HepG2 (cell line): ENCODE measurements at regions not wholly inside any gene's neighbourhood (a gene's known extent, or its start where the extent isn't known, plus 50 kb on each side); places are given as distances from the start of the nearest gene placed in this dataset.

ENCODE experiments used
- ATAC-seq: fragments of 200-7000 bp; cut with Tn5 transposase; 3 replicates; pipeline ENCODE4 v1.9.1; 2020; ENCODE audit warnings: mild to moderate bottlenecking, moderate library complexity
- BruUV-seq: library from RNA; stranded (reverse); fragments of 400-500 nt; replicated peaks from 2 replicates; lab custom pipeline; 2021; lab: Mats Ljungman, UMichigan
- CTCF ChIA-PET: fragments of 300-600 bp; formaldehyde crosslinking; extraction: SDS; loops from one replicate; lab custom pipeline; 2021; ENCODE audit warnings: low total read pairs, inconsistent platforms, low intra/inter-chr PET ratio; lab: Yijun Ruan, JAX
- POLR2A ChIA-PET: fragments of 350-600 bp; sonication (Branson Sonifier 250); formaldehyde crosslinking; loops from one replicate; lab custom pipeline; 2020; ENCODE audit warnings: antibody characterized with exemption, inconsistent platforms; lab: Yijun Ruan, JAX
- DNase-seq: peaks from one replicate; pipeline ENCODE4 v3.0.0-alpha.2; 2015; ENCODE audit warnings: low spot score
- FAIRE-seq: peaks from 3 replicates; lab custom pipeline; 2011; peaks lifted over from hg19 to GRCh38; lab: Jason Lieb, UNC
- H2AFZ ChIP-seq: one replicate; pipeline ENCODE4 v1.6.1; 2011; ENCODE audit warnings: low read length, inconsistent platforms
- H3K27ac ChIP-seq: fragments of 300-600 bp; 3 replicates; pipeline ENCODE4 v1.8.0; 2011; ENCODE audit warnings: mixed run types, mild to moderate bottlenecking, mixed read lengths, low read length, inconsistent platforms; ENCODE audit not compliant: insufficient read depth; ENCODE audit errors: extremely low read length
- H3K27me3 ChIP-seq, 2 experiments: fragments of 200-600 bp in 1 of 2; 2 replicates in 1 of 2; 3 replicates in 1 of 2; pipeline versions ENCODE4 v1.6.0 to v1.8.0; 2011; ENCODE audit warnings: low read length in 2 of 2, mild to moderate bottlenecking in 2 of 2, moderate library complexity in 2 of 2, inconsistent platforms in 1 of 2; ENCODE audit not compliant: insufficient read depth in 2 of 2, control insufficient read depth in 1 of 2
- H3K36me3 ChIP-seq, 2 experiments: fragments of 200-600 bp in 1 of 2; replicated peaks in 1 of 2; 2 replicates in 1 of 2; 3 replicates in 1 of 2; pipeline versions ENCODE4 v1.5.1 to v1.8.0; 2011; ENCODE audit warnings: low read length in 2 of 2, inconsistent platforms in 1 of 2; ENCODE audit not compliant: insufficient read depth in 2 of 2, control insufficient read depth in 1 of 2
- H3K4me1 ChIP-seq: 2 replicates; pipeline ENCODE4 v1.5.1; 2012; ENCODE audit warnings: low read length, inconsistent platforms; ENCODE audit not compliant: insufficient read depth
- H3K4me2 ChIP-seq: 2 replicates; pipeline ENCODE4 v1.6.0; 2011; ENCODE audit warnings: low read depth, low read length, inconsistent platforms
- H3K4me3 ChIP-seq, 3 experiments: fragments of 200-600 bp in 1 of 3; sonication (generic), shearing (Covaris generic) in 1 of 3; replicated peaks in 1 of 3; 2 replicates each; pipeline ENCODE4 v1.5.1; 2011 to 2016; ENCODE audit warnings: low read length in 3 of 3, inconsistent platforms in 2 of 3, low read depth in 2 of 3, mild to moderate bottlenecking in 2 of 3, control low read depth in 1 of 3, mixed read lengths in 1 of 3; ENCODE audit not compliant: insufficient read depth in 1 of 3
- H3K79me2 ChIP-seq: one replicate; pipeline ENCODE4 v1.6.1; 2011; ENCODE audit warnings: low read length, inconsistent platforms; ENCODE audit not compliant: insufficient read depth
- H3K9ac ChIP-seq: 2 replicates; pipeline ENCODE4 v1.6.0; 2011; ENCODE audit warnings: mild to moderate bottlenecking, low read depth, low read length, inconsistent platforms; ENCODE audit not compliant: insufficient read depth
- H3K9me3 ChIP-seq: 2 replicates; pipeline ENCODE4 v1.5.1; 2012; ENCODE audit warnings: mild to moderate bottlenecking, low read length
- H4K20me1 ChIP-seq: 2 replicates; pipeline ENCODE4 v1.6.0; 2011; ENCODE audit warnings: inconsistent platforms, mild to moderate bottlenecking, low read length, moderate library complexity; ENCODE audit not compliant: insufficient read depth
- CCAR2 ChIP-seq: fragments of 200-400 bp; formaldehyde crosslinking; optimal IDR thresholded peaks from 2 replicates; pipeline ENCODE3; 2018; ENCODE audit warnings: low read depth, mild to moderate bottlenecking, low read length, moderate library complexity
- CHD4 ChIP-seq: fragments of 200-600 bp; sonication (generic); IDR thresholded peaks from 2 replicates; pipeline ENCODE4 v1.7.0; 2017; ENCODE audit warnings: mild to moderate bottlenecking, low read length, borderline replicate concordance
- ESRRA ChIP-seq: sonication (generic); formaldehyde crosslinking; IDR thresholded peaks from 2 replicates; pipeline ENCODE4 v1.5.1; 2020; ENCODE audit warnings: mild to moderate bottlenecking, low read depth, missing genetic modification reagents
- MAF1 ChIP-seq: sonication (generic); formaldehyde crosslinking; IDR thresholded peaks from 2 replicates; pipeline ENCODE4 v1.5.0; 2020; ENCODE audit warnings: missing genetic modification reagents, borderline replicate concordance
- NFKB2 ChIP-seq: sonication (generic); formaldehyde crosslinking; IDR thresholded peaks from 2 replicates; pipeline ENCODE4 v1.4.0; 2020; ENCODE audit warnings: missing genetic modification reagents, borderline replicate concordance
- NFRKB ChIP-seq: fragments of 450-650 bp; IDR thresholded peaks from 2 replicates; pipeline ENCODE4 v1.6.1; 2017
- PAWR ChIP-seq: sonication (generic); formaldehyde crosslinking; IDR thresholded peaks from 2 replicates; pipeline ENCODE4 v1.4.0; 2020; ENCODE audit warnings: missing genetic modification reagents, mild to moderate bottlenecking, borderline replicate concordance
- PCBP1 ChIP-seq: fragments of 200-400 bp; formaldehyde crosslinking; IDR thresholded peaks from 2 replicates; pipeline ENCODE4 v1.6.1; 2017; ENCODE audit warnings: mild to moderate bottlenecking, low read depth, low read length, borderline replicate concordance
- POLR2AphosphoS2 ChIP-seq: IDR thresholded peaks from 2 replicates; pipeline ENCODE4 v1.6.1; 2011; ENCODE audit warnings: low read depth, low read length, improper control_type of control experiment
- REPIN1 ChIP-seq: sonication (generic); formaldehyde crosslinking; IDR thresholded peaks from 2 replicates; pipeline ENCODE4 v1.8.0; 2022; ENCODE audit warnings: missing genetic modification reagents, low read depth, mild to moderate bottlenecking, borderline replicate concordance
- TEAD2 ChIP-seq: sonication (generic); formaldehyde crosslinking; IDR thresholded peaks from 2 replicates; pipeline ENCODE4 v1.9.0; 2021; ENCODE audit warnings: missing genetic modification reagents
- THAP11 ChIP-seq: IDR thresholded peaks from 2 replicates; pipeline ENCODE4 v1.6.1; 2016; ENCODE audit warnings: missing biosample characterization, missing genetic modification reagents
- ZFAT ChIP-seq: sonication (generic); formaldehyde crosslinking; conservative IDR thresholded peaks from 2 replicates; pipeline ENCODE4 v1.8.1; 2023; ENCODE audit warnings: missing genetic modification reagents, inconsistent platforms
- ZNF317 ChIP-seq: sonication (generic); formaldehyde crosslinking; IDR thresholded peaks from 2 replicates; pipeline ENCODE4 v1.5.0; 2020; ENCODE audit warnings: mild to moderate bottlenecking, missing genetic modification reagents
- ZNF724P ChIP-seq: sonication (generic); formaldehyde crosslinking; IDR thresholded peaks from 2 replicates; pipeline ENCODE4 v1.8.0; 2022; ENCODE audit warnings: missing genetic modification reagents, borderline replicate concordance
- ZNF772 ChIP-seq: sonication (generic); formaldehyde crosslinking; IDR thresholded peaks from 2 replicates; pipeline ENCODE4 v1.5.0; 2020; ENCODE audit warnings: mild to moderate bottlenecking, missing genetic modification reagents
- ZNF776 ChIP-seq: sonication (generic); formaldehyde crosslinking; IDR thresholded peaks from 2 replicates; pipeline ENCODE4 v1.4.0; 2020; ENCODE audit warnings: mild to moderate bottlenecking, missing genetic modification reagents
- ZNF782 ChIP-seq: sonication (generic); formaldehyde crosslinking; IDR thresholded peaks from 2 replicates; pipeline ENCODE4 v1.4.0; 2020; ENCODE audit warnings: missing genetic modification reagents, mild to moderate bottlenecking, borderline replicate concordance
- WGBS: methylation state at CpG from one replicate; pipeline ENCODE4 v1.1.6; 2017; ENCODE audit warnings: low lambda C conversion rate; 5-methylcytosine and 5-hydroxymethylcytosine counted together
- in situ Hi-C: cut with HindIII; loops from 2 replicates; pipeline ENCODE4 v1.10.0; 2017; ENCODE audit warnings: low pct_unique_long_range_greater_than_20kb; ENCODE audit not compliant: extremely low pct_ligation_motif_present
- intact Hi-C: fragments of 100-400 bp; cut with micrococcal nuclease; formaldehyde crosslinking; loops from one replicate; pipeline ENCODE4 v1.10.0; 2022; ENCODE audit not compliant: unreplicated experiment
- TF ChIP-seq, protein P1 (sequence below): sonication (generic); formaldehyde crosslinking; IDR thresholded peaks from 2 replicates; pipeline ENCODE4 v1.5.0; 2020; ENCODE audit warnings: mild to moderate bottlenecking, missing genetic modification reagents
- TF ChIP-seq, protein P2 (sequence below): sonication (generic); formaldehyde crosslinking; IDR thresholded peaks from 2 replicates; pipeline ENCODE4 v1.4.0; 2020; ENCODE audit warnings: mild to moderate bottlenecking, low read depth, missing genetic modification reagents

DNA sequence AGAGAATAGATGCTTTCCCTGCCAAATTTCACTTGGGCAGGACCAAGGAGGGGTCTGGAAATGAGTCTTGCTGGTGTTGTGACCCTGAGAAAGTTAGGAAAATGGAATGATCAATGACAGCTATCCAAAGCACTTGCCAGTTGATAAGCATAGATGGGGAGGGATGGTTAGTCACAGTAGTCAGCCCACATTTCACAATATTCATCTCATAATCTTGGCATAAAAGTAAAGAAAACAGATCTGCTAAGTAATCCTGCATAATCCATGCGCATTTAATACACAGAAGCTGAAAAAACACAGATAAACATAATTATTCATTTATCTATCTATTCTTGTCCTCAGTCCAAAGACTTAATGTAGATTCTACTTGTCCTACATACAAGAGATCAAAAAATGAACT is 184.1 kb downstream of the ZIC4 start:
- BruUV-seq = no TSS peak
- TF ChIP-seq PAWR (CRISPR knock-in tag) (no peak), ESRRA (no peak), ZNF724P (CRISPR knock-in tag) (no peak), CCAR2 (no peak), ZFAT (no peak)
- TF ChIP-seq, protein P1, sequence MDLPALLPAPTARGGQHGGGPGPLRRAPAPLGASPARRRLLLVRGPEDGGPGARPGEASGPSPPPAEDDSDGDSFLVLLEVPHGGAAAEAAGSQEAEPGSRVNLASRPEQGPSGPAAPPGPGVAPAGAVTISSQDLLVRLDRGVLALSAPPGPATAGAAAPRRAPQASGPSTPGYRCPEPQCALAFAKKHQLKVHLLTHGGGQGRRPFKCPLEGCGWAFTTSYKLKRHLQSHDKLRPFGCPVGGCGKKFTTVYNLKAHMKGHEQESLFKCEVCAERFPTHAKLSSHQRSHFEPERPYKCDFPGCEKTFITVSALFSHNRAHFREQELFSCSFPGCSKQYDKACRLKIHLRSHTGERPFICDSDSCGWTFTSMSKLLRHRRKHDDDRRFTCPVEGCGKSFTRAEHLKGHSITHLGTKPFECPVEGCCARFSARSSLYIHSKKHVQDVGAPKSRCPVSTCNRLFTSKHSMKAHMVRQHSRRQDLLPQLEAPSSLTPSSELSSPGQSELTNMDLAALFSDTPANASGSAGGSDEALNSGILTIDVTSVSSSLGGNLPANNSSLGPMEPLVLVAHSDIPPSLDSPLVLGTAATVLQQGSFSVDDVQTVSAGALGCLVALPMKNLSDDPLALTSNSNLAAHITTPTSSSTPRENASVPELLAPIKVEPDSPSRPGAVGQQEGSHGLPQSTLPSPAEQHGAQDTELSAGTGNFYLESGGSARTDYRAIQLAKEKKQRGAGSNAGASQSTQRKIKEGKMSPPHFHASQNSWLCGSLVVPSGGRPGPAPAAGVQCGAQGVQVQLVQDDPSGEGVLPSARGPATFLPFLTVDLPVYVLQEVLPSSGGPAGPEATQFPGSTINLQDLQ = no peak
- FAIRE-seq (no peak), DNase-seq (no peak), ATAC-seq (no peak)
- no peaks in the 10 kb centered on the region for H3K4me1 ChIP-seq
- CTCF ChIA-PET = no interaction called here
- no peak overlapping the region for H3K4me3 ChIP-seq
- 3% methylated on average over 1 of the region's 1 CpG for WGBS
- H3K27ac ChIP-seq = no peak overlapping the region
- H4K20me1 ChIP-seq = no peaks in the 10 kb centered on the region
- in situ Hi-C loops (no loop called here), intact Hi-C loops (no loop called here)
- POLR2A ChIA-PET = no interaction called here
- no peaks in the 10 kb centered on the region for H3K9me3 ChIP-seq
- H3K36me3 ChIP-seq = no peaks in the 10 kb centered on the region
- no peaks in the 10 kb centered on the region for H3K27me3 ChIP-seq
- H3K9ac ChIP-seq = no peak overlapping the region
- no peaks in the 10 kb centered on the region for H3K79me2 ChIP-seq
- H2AFZ ChIP-seq = no peak overlapping the region
- no peak overlapping the region for H3K4me2 ChIP-seq

DNA sequence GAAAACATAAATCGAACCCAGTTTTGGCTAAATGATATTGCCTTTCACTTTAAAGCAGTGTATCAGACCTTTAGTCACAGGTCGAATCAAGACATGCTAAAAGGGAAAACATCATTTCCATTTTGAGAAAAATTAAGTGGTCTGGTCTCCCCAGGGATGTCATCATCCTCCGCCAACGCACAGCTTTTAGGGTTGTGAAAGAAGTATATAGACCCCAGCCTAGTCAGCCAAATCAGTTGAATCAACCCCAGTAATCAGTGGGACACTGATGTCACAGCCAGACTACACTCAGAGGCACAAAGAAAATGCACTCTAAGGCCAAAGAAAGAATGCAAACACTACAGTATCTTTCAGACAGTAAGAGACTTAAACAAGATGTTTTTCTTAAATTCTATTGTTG is 187.4 kb downstream of the ZIC4 start:
- ATAC-seq = no peak
- no peak overlapping the region for H2AFZ ChIP-seq
- no peaks in the 10 kb centered on the region for H4K20me1 ChIP-seq
- no peak overlapping the region for H3K9ac ChIP-seq
- H3K4me1 ChIP-seq = no peaks in the 10 kb centered on the region
- FAIRE-seq = no peak
- H3K27me3 ChIP-seq = no peaks in the 10 kb centered on the region
- in situ Hi-C loops = no loop called here
- no TSS peak for BruUV-seq
- no peaks in the 10 kb centered on the region for H3K9me3 ChIP-seq
- no peaks in the 10 kb centered on the region for H3K79me2 ChIP-seq
- H3K4me2 ChIP-seq = no peak overlapping the region
- no peak for DNase-seq
- ChIA-PET POLR2A (no interaction called here), CTCF (no interaction called here)
- no peaks in the 10 kb centered on the region for H3K36me3 ChIP-seq
- intact Hi-C loops = no loop called here
- H3K4me3 ChIP-seq = no peak overlapping the region
- WGBS = 26% methylated on average over 4 of the region's 4 CpGs
- H3K27ac ChIP-seq = no peak overlapping the region
- TF ChIP-seq POLR2AphosphoS2 = no peak
- TF ChIP-seq CHD4 = no peak
- no peak for TF ChIP-seq ZNF317 (CRISPR knock-in tag)
- no peak for TF ChIP-seq NFRKB
- TF ChIP-seq, protein P2, sequence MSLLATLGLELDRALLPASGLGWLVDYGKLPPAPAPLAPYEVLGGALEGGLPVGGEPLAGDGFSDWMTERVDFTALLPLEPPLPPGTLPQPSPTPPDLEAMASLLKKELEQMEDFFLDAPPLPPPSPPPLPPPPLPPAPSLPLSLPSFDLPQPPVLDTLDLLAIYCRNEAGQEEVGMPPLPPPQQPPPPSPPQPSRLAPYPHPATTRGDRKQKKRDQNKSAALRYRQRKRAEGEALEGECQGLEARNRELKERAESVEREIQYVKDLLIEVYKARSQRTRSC (CRISPR knock-in tag) = no peak
- no peak for TF ChIP-seq MAF1 (CRISPR knock-in tag)
- no peak for TF ChIP-seq NFKB2 (CRISPR knock-in tag)
- no peak for TF ChIP-seq ZNF776 (CRISPR knock-in tag)
- no peak for TF ChIP-seq ZNF772 (CRISPR knock-in tag)
- TF ChIP-seq PCBP1 = no peak
- no peak for TF ChIP-seq ZNF782
- TF ChIP-seq THAP11 (CRISPR knock-in tag) = no peak
- no peak for TF ChIP-seq TEAD2 (CRISPR knock-in tag)
- TF ChIP-seq REPIN1 (CRISPR knock-in tag) = no peak
